HG02623 (cell line): ENCODE measurements at regions not wholly inside any gene's neighbourhood (a gene's known extent, or its start where the extent isn't known, plus 50 kb on each side); places are given as distances from the start of the nearest gene placed in this dataset.
"Not testable (repeated sequence)": the region's sequence is repeated elsewhere in the genome, so short reads cannot be mapped to it uniquely, and the experiment has no call there.

Experiments used
- ATAC-seq: cut with Tn5 transposase; IDR thresholded peaks from one replicate; pipeline ENCODE4 v1.9.1; 2021; ENCODE audit warnings: moderate library complexity; ENCODE audit not compliant: unreplicated experiment

GRCh38 chr2:16395601-16396000 lies 270.0 kb downstream of the CYRIA start:
- ATAC-seq, result no peak

- no peak for ATAC-seq
Observed at GRCh38 chr2:16394986-16395550, 270.6 kb downstream of the CYRIA start.

- no peak for ATAC-seq
Observed at GRCh38 chr2:16394072-16394985, 271.3 kb downstream of the CYRIA start.

DNA sequence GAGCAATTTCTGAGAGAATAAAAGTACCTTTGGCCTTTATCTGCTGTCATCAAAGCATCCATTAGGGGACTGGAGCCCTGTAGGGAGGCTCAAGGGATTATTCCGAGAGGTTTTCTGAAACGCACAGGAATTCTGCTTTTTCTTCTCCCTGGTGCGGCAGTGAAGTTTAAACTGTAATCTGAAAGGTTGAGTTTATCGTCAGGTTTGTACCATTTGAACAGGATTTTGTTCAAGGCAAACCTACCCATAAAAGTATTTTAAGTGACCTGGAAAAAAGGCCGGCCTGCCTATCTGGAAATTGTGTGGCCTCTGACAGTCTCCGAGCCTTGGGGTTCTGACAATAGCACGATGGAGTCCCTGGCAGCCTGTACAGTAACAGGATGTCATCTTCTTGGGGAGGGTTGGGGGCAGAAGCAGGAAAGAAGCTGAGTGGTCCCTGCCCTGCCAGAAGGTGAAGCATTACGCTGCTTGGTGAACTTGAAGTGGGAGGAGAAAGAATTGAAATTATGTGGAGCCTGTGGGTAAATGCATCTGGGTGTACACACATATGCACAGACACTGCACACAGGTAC lies 272.0 kb downstream of the CYRIA start:
- ATAC-seq, result no peak

- ATAC-seq, result no peak
Observed at GRCh38 chr2:16392647-16393499, 272.8 kb downstream of the CYRIA start.

GRCh38 chr2:16391986-16392385 lies 273.6 kb downstream of the CYRIA start:
- ATAC-seq, result no peak

GRCh38 chr2:16390561-16390960 lies 275.1 kb downstream of the CYRIA start:
- no peak for ATAC-seq

GRCh38 chr2:16389611-16390010 lies 276.0 kb downstream of the CYRIA start:
- no peak for ATAC-seq

DNA sequence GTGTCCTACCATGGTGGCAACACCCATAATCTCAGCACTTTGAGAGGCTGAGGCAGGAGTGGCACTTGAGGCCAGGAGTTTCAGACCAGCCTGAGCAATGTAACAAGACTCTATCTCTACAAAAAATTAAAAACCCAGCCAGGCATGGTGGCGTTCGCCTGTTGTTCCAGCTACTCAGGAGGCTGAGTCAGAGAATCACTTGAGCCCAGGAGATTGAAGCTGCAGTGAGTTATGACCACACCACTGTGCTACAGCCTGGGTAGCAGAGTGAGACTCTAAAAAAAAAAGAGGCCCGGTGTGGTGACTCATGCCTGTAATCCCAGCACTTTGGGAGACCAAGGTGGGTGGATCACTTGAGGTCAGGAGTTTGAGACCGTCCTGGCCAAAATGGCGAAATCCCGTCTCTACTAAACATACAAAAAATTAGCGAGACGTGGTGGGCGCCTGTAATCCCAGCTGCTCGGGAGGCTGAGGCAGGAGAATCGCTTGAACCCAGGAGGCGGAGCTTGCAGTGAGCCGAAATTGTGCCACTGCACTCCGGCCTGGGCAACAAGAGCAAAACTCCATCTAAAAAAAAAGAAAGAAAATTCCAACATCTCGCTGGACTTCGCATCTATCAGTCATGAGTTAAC lies 277.3 kb downstream of the CYRIA start:
- ATAC-seq, result not testable (repeated sequence)

DNA sequence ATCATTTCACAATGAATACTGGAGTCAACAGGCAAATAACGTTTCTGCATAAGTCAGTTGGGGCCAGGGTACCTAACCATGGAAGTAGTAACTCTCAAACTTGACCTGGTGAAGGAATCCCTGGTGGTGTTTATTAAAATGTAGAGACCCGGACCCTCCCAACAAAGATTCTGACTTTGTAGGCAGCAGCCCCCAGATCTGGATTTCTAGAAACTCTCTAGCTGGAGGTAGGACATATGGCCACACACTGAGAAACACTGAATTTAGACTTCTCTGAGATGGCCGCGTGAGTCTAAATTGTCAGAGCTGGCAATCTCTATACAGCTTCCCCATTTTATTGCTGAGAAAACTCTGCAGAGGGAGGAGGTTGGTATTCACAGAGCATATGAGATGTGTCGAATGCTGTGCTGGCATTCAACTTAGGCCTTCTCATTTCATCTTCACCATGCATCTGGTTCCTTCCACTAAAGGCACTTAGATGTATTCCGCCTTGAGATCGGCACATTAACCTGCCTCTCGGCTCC lies 278.1 kb downstream of the CYRIA start:
- ATAC-seq, result no peak

- ATAC-seq, result no peak
Observed at GRCh38 chr2:16386431-16386830, 279.2 kb downstream of the CYRIA start.

- ATAC-seq, result no peak
Observed at GRCh38 chr2:16386031-16386430, 279.6 kb downstream of the CYRIA start.

GRCh38 chr2:16385341-16385740 lies 280.3 kb downstream of the CYRIA start:
- ATAC-seq, result no peak

GRCh38 chr2:16383411-16383810 lies 282.2 kb downstream of the CYRIA start:
- no peak for ATAC-seq

- ATAC-seq, result no peak
Observed at GRCh38 chr2:16382451-16382850, 283.2 kb downstream of the CYRIA start.

GRCh38 chr2:16381511-16381910 lies 284.1 kb downstream of the CYRIA start:
- no peak for ATAC-seq

DNA sequence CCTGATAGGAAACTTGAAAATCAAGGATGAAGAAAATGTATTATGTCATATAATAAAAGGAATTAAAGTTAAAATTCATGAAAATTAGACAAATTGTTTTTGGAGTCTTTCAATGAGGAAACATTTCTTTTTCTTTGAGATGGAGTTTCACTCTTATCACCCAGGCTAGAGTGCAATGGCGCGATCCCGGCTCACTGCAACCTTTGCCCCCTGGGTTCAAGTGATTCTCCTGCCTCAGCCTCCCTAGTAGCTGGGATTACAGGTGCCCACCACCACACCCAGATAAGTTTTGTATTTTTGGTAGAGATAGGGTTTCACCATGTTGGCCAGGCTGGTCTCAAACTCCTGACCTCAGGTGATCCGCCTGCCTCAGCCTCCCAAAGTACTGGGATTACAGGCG lies 285.7 kb downstream of the CYRIA start:
- not testable (repeated sequence) for ATAC-seq

- ATAC-seq, result not testable (repeated sequence)
Observed at GRCh38 chr2:16379061-16379460, 286.6 kb downstream of the CYRIA start.

DNA sequence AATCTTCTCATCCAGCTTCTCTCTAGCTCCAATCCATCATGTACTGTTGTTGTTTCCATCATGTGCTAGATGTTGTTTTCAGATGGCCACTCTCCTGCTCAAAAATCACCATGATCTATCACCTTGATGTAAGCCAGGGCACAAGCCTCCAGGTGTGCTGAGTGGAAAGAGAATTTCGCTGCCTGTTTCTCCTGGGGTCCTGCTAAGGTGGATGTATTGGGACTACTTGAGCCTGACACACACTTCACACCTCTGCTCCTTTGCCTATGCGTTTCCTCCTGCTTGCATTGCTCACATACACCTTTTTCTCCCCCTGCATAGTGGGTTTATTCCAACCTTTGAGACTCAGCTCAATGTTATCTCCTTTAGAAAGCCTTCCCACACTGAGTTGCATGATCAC lies 287.6 kb downstream of the CYRIA start:
- no peak for ATAC-seq

DNA sequence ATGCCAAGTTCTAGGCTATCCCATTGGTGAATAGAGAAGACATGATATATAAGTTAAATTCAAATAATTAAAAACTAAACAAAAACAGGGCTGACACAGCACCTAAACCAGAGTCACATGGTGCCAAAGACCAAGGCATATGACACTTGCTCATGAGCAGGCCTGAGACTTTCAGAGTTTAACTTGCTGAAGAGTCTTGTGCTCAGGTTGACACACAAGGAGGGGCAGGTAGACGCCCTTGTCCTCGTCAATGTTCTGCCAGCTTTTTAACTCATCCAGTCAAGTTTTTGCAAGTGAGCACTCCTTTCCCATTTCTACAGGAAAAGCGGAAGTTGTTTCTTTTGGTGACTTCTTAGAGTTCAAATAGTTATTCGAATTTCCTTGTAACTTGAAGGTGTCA lies 289.7 kb downstream of the CYRIA start:
- no peak for ATAC-seq
